GM12878 (cell line): ENCODE measurements at regions not wholly inside any gene's neighbourhood (a gene's known extent, or its start where the extent isn't known, plus 50 kb on each side); places are given as distances from the start of the nearest gene placed in this dataset.

Source experiments
- CREM ChIP-seq: IDR thresholded peaks from 2 replicates; pipeline ENCODE4 v1.6.1; 2014; ENCODE audit warnings: antibody characterized with exemption, low read depth
- EP300 ChIP-seq, 2 experiments: fragments of 150-350 bp in 1 of 2; IDR thresholded peaks; 2 replicates each; pipeline ENCODE4 v1.6.1; 2011 to 2012; ENCODE audit warnings: low read depth in 2 of 2, low read length in 2 of 2, borderline replicate concordance in 1 of 2, improper control_type of control experiment in 1 of 2, inconsistent platforms in 1 of 2; ENCODE audit not compliant: control insufficient read depth in 1 of 2
- FOS ChIP-seq: IDR thresholded peaks from 3 replicates; pipeline ENCODE4 v1.6.1; 2011; ENCODE audit warnings: borderline replicate concordance; ENCODE audit not compliant: insufficient read length; ENCODE audit errors: extremely low read depth
- HCFC1 ChIP-seq: fragments of 150-350 bp; IDR thresholded peaks from 2 replicates; pipeline ENCODE4 v1.6.1; 2014; ENCODE audit warnings: low read length
- NFIC ChIP-seq: IDR thresholded peaks from 2 replicates; pipeline ENCODE4 v1.6.1; 2012; ENCODE audit warnings: low read depth, mild to moderate bottlenecking, inconsistent platforms, low read length, moderate library complexity
- POLR2AphosphoS2 ChIP-seq: IDR thresholded peaks from 2 replicates; pipeline ENCODE4 v1.6.1; 2011; ENCODE audit warnings: low read depth, mild to moderate bottlenecking, low read length, improper control_type of control experiment, moderate library complexity
- TF ChIP-seq, protein P1 (sequence below): IDR thresholded peaks from 2 replicates; pipeline ENCODE4 v1.6.1; 2012; ENCODE audit warnings: low read depth, low read length, improper control_type of control experiment
- TF ChIP-seq, protein P2 (sequence below), 3 experiments: IDR thresholded peaks in 2 of 3; conservative IDR thresholded peaks in 1 of 3; 2 replicates each; pipeline ENCODE4 v1.5.1; 2011; ENCODE audit warnings: low read depth in 3 of 3, low read length in 3 of 3, mild to moderate bottlenecking in 3 of 3, control low read depth in 2 of 3, moderate library complexity in 2 of 3, inconsistent platforms in 1 of 3, mixed read lengths in 1 of 3; ENCODE audit not compliant: control insufficient read depth in 2 of 3, insufficient read depth in 1 of 3; ENCODE audit errors: extremely low read depth in 1 of 3
- TF ChIP-seq, protein P3 (sequence below): fragments of 450-650 bp; IDR thresholded peaks from 2 replicates; pipeline ENCODE4 v1.6.1; 2018; ENCODE audit warnings: mild to moderate bottlenecking, low read depth, moderate library complexity; ENCODE audit not compliant: partially characterized antibody

DNA sequence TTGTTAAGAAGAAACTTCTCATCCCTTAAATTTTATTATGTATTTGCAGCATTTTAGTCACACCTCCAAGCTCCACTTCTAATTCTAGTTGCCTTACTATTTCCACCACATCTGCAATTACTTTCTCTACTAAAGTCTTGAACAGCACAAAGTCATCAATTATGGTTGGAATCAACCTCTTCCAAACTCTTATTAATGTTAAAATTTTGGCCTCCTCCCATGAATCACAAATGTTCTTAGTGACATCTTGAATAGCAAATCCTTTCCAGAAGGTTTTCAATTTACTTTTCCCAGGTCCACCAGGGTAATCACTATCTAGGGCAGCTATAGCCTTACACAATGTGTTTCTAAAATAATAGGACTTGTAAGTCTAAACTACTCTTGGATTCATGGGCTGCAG lies 126.3 kb upstream of the POM121L12 start:
- TF ChIP-seq CREM (no peak), NFIC (no peak), POLR2AphosphoS2 (no peak), FOS (no peak), HCFC1 (no peak), EP300 (IDR thresholded peaks at IDR 0.05; ENCODE audit: borderline replicate concordance in 1 of 2, control insufficient read depth in 1 of 2, low read depth in 2 of 2, low read length in 2 of 2) (no peak)
- TF ChIP-seq, protein P1, sequence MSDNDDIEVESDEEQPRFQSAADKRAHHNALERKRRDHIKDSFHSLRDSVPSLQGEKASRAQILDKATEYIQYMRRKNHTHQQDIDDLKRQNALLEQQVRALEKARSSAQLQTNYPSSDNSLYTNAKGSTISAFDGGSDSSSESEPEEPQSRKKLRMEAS: no peak
- TF ChIP-seq, protein P2, sequence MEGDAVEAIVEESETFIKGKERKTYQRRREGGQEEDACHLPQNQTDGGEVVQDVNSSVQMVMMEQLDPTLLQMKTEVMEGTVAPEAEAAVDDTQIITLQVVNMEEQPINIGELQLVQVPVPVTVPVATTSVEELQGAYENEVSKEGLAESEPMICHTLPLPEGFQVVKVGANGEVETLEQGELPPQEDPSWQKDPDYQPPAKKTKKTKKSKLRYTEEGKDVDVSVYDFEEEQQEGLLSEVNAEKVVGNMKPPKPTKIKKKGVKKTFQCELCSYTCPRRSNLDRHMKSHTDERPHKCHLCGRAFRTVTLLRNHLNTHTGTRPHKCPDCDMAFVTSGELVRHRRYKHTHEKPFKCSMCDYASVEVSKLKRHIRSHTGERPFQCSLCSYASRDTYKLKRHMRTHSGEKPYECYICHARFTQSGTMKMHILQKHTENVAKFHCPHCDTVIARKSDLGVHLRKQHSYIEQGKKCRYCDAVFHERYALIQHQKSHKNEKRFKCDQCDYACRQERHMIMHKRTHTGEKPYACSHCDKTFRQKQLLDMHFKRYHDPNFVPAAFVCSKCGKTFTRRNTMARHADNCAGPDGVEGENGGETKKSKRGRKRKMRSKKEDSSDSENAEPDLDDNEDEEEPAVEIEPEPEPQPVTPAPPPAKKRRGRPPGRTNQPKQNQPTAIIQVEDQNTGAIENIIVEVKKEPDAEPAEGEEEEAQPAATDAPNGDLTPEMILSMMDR (IDR thresholded peaks at IDR 0.05 in 2 of 3, conservative IDR thresholded peaks at IDR 0.05 in 1 of 3; ENCODE audit: control insufficient read depth in 2 of 3, extremely low read depth in 1 of 3, insufficient read depth in 1 of 3, low read depth in 3 of 3, low read length in 3 of 3): no peak
- TF ChIP-seq, protein P3, sequence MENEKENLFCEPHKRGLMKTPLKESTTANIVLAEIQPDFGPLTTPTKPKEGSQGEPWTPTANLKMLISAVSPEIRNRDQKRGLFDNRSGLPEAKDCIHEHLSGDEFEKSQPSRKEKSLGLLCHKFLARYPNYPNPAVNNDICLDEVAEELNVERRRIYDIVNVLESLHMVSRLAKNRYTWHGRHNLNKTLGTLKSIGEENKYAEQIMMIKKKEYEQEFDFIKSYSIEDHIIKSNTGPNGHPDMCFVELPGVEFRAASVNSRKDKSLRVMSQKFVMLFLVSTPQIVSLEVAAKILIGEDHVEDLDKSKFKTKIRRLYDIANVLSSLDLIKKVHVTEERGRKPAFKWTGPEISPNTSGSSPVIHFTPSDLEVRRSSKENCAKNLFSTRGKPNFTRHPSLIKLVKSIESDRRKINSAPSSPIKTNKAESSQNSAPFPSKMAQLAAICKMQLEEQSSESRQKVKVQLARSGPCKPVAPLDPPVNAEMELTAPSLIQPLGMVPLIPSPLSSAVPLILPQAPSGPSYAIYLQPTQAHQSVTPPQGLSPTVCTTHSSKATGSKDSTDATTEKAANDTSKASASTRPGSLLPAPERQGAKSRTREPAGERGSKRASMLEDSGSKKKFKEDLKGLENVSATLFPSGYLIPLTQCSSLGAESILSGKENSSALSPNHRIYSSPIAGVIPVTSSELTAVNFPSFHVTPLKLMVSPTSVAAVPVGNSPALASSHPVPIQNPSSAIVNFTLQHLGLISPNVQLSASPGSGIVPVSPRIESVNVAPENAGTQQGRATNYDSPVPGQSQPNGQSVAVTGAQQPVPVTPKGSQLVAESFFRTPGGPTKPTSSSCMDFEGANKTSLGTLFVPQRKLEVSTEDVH: no peak
